GM19240 (cell line): ENCODE measurements at regions not wholly inside any gene's neighbourhood (a gene's known extent, or its start where the extent isn't known, plus 50 kb on each side); places are given as distances from the start of the nearest gene placed in this dataset.
"Not testable (repeated sequence)": the region's sequence is repeated elsewhere in the genome, so short reads cannot be mapped to it uniquely, and the experiment has no call there.

Source experiments
- DNase-seq: peaks from one replicate; pipeline ENCODE4 v3.0.0; 2011; ENCODE audit warnings: low spot score; ENCODE audit not compliant: insufficient read length

GRCh38 chr6:147965448-147965847 lies 377.2 kb upstream of the SASH1 start:
- not testable (repeated sequence) for DNase-seq

GRCh38 chr6:147970970-147971369 lies 371.7 kb upstream of the SASH1 start:
- no peak for DNase-seq

- DNase-seq, result no peak
These were observed 370.2 kb upstream of the SASH1 start for GRCh38 chr6:147972448-147972847.

GRCh38 chr6:147973806-147974205 lies 368.8 kb upstream of the SASH1 start:
- DNase-seq, result no peak

- DNase-seq, result no peak
These were observed 368.3 kb upstream of the SASH1 start for GRCh38 chr6:147974376-147974775.

GRCh38 chr6:147977851-147978465 lies 364.7 kb upstream of the SASH1 start:
- no peak for DNase-seq

- DNase-seq, result no peak
These were observed 362.7 kb upstream of the SASH1 start for GRCh38 chr6:147979966-147980365.

- no peak for DNase-seq
These were observed 358.9 kb upstream of the SASH1 start for GRCh38 chr6:147983581-147984366.

- no peak for DNase-seq
These were observed 355.8 kb upstream of the SASH1 start for GRCh38 chr6:147986846-147987245.

- DNase-seq, result no peak
These were observed 352.5 kb upstream of the SASH1 start for GRCh38 chr6:147990159-147990558.

GRCh38 chr6:147991961-147992360 lies 350.7 kb upstream of the SASH1 start:
- no peak for DNase-seq

- DNase-seq, result no peak
These were observed 343.6 kb upstream of the SASH1 start for GRCh38 chr6:147999001-147999540.

- no peak for DNase-seq
These were observed 340.6 kb upstream of the SASH1 start for GRCh38 chr6:148001844-148002642.

GRCh38 chr6:148004651-148005050 lies 338.0 kb upstream of the SASH1 start:
- no peak for DNase-seq

- DNase-seq, result no peak
These were observed 336.8 kb upstream of the SASH1 start for GRCh38 chr6:148005806-148006205.

GRCh38 chr6:148010516-148010915 lies 332.1 kb upstream of the SASH1 start:
- not testable (repeated sequence) for DNase-seq

- no peak for DNase-seq
These were observed 326.6 kb upstream of the SASH1 start for GRCh38 chr6:148016013-148016412.

GRCh38 chr6:148021165-148021564 lies 321.5 kb upstream of the SASH1 start:
- DNase-seq, result no peak

- DNase-seq, result no peak
These were observed 320.9 kb upstream of the SASH1 start for GRCh38 chr6:148021699-148022098.

- not testable (repeated sequence) for DNase-seq
These were observed 320.4 kb upstream of the SASH1 start for GRCh38 chr6:148022279-148022678.

- no peak for DNase-seq
These were observed 315.4 kb upstream of the SASH1 start for GRCh38 chr6:148027201-148027600.
